ENCODE measurements at regions not wholly inside any gene's neighbourhood (a gene's known extent, or its start where the extent isn't known, plus 50 kb on each side); places are given as distances from the start of the nearest gene placed in this dataset.
"Not testable (repeated sequence)": the region's sequence is repeated elsewhere in the genome, so short reads cannot be mapped to it uniquely, and the experiment has no call there.

DNA sequence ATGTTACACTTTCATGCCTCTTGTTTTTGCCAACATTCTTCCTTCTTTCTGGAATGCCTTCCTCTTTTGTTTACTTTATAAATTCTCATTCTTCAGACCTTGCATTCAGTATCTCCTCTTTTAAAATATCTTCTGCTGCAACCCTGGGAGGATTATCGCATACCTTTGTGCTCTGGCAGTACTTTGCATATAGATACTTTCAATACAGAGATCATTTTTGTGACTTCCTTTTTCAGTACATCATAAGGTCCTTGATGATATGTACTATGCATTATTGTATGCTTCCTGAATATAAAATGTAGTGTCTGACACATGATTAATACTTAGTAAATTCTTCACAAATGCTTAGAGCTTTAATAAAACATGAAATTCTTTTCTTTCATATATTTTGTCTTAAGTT is 538.7 kb downstream of the TRIB2 start:
- Histone ChIP-seq H3K27ac (no peak overlapping the region), H3K4me3 (no peak overlapping the region), H3K36me3 (no peaks in the 10 kb centered on the region), H3K9me3 (no peaks in the 10 kb centered on the region), H3K4me1 (no peaks in the 10 kb centered on the region), H3K27me3 (no peaks in the 10 kb centered on the region)
- no peak for DNase-seq (ENCODE audit: extremely low spot score in 2 of 2)
- intact Hi-C loops (cut with DNase I): no loop called here
- TF ChIP-seq POLR2A (IDR thresholded peaks at IDR 0.05) (no peak), CTCF (IDR thresholded peaks at IDR 0.05) (no peak), POLR2AphosphoS5 (IDR thresholded peaks at IDR 0.05; ENCODE audit: insufficient read depth in 1 of 2, low read depth in 1 of 2) (no peak)

DNA sequence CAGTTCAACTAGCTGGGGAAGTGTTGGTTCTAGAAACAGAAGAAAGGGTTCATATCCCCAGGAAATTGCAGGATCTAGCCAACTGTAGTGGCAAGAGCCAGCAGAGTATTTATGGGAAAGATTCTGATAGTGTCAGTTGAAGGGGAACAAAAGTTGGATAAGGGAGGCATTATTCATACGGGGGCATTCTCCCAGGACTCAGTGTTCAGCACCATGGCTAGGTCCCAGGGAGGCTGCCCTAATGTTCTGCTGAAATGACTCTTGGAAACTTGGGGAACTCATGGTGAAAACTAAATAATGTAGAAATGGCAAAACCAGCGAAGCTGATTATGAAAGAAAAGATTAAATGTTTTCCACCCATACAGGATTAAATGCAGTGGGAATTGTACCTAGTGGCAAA is 543.7 kb downstream of the TRIB2 start:
- Histone ChIP-seq H3K4me3 (no peak overlapping the region), H3K27ac (no peak overlapping the region), H3K4me1 (no peaks in the 10 kb centered on the region), H3K36me3 (no peaks in the 10 kb centered on the region), H3K27me3 (no peaks in the 10 kb centered on the region), H3K9me3 (no peaks in the 10 kb centered on the region)
- TF ChIP-seq POLR2AphosphoS5 (IDR thresholded peaks at IDR 0.05; ENCODE audit: insufficient read depth in 1 of 2, low read depth in 1 of 2) (no peak), CTCF (IDR thresholded peaks at IDR 0.05) (no peak), POLR2A (IDR thresholded peaks at IDR 0.05) (no peak)
- no peak for DNase-seq (ENCODE audit: extremely low spot score in 2 of 2)
- intact Hi-C loops (cut with DNase I): no loop called here

DNA sequence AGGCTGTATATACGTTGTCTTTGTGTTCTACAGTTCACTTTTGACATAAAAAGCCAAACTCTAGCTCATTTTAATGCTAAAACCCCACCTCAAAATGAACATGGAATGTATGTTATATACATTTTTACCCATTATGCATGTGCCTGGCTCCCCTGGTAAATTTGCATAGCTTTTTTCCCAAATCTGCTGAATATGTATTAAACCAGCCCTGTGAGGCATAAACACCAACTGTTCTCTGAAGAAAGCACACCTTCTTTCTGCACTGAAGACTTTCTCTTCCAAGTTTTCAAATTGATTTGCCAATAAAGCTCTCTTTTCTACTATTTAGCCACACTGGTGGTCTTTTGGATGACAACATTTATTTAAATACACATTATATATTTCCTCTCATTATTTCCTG is 549.4 kb downstream of the TRIB2 start:
- intact Hi-C loops (cut with DNase I): no loop called here
- no peak for DNase-seq (ENCODE audit: extremely low spot score in 2 of 2)
- TF ChIP-seq CTCF (IDR thresholded peaks at IDR 0.05) (no peak), POLR2AphosphoS5 (IDR thresholded peaks at IDR 0.05; ENCODE audit: insufficient read depth in 1 of 2, low read depth in 1 of 2) (no peak), POLR2A (IDR thresholded peaks at IDR 0.05) (no peak)

DNA sequence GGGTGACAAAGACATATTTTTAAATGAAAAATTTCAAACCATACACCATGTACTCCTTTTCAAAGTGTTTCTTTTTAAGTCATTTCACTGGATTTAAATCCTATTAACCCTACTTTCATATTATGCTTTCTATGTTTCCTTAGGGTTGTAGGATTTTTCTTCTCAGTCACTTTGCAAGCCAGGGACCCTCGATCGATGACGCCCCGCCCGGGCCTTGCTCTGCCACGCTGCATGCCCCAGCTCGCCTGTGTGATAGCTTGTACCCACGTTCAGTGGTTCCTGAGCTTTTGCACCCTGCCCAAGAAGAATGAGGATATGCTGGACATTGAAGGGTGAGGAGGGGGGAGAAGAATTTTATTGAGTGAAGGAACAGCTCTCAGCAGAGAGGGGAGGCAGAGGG is 568.0 kb downstream of the TRIB2 start:
- no peak for DNase-seq (ENCODE audit: extremely low spot score in 2 of 2)
- TF ChIP-seq POLR2AphosphoS5 (IDR thresholded peaks at IDR 0.05; ENCODE audit: insufficient read depth in 1 of 2, low read depth in 1 of 2): no peak
- no peak for TF ChIP-seq POLR2A (IDR thresholded peaks at IDR 0.05)
- TF ChIP-seq CTCF (IDR thresholded peaks at IDR 0.05): no peak
- intact Hi-C loops (cut with DNase I): no loop called here
- Histone ChIP-seq H3K36me3 (no peaks in the 10 kb centered on the region), H3K27ac (no peak overlapping the region), H3K4me1 (no peaks in the 10 kb centered on the region), H3K4me3 (no peak overlapping the region), H3K27me3 (no peaks in the 10 kb centered on the region), H3K9me3 (no peaks in the 10 kb centered on the region)

More for the DNA sequence above, 549.4 kb downstream of the TRIB2 start:
- Histone ChIP-seq H3K27me3 (no peaks in the 10 kb centered on the region), H3K4me3 (no peak overlapping the region), H3K4me1 (no peaks in the 10 kb centered on the region), H3K27ac (no peak overlapping the region), H3K36me3 (no peaks in the 10 kb centered on the region), H3K9me3 (no peaks in the 10 kb centered on the region)

GRCh38 chr2:13289310-13289709 is 572.6 kb downstream of the TRIB2 start:
- TF ChIP-seq CTCF (IDR thresholded peaks at IDR 0.05) (no peak), POLR2AphosphoS5 (IDR thresholded peaks at IDR 0.05; ENCODE audit: insufficient read depth in 1 of 2, low read depth in 1 of 2) (no peak), POLR2A (IDR thresholded peaks at IDR 0.05) (no peak)
- Histone ChIP-seq H3K27me3 (no peaks in the 10 kb centered on the region), H3K27ac (no peak overlapping the region), H3K36me3 (no peaks in the 10 kb centered on the region), H3K9me3 (no peaks in the 10 kb centered on the region), H3K4me1 (no peaks in the 10 kb centered on the region), H3K4me3 (no peak overlapping the region)
- DNase-seq (ENCODE audit: extremely low spot score in 2 of 2): no peak
- intact Hi-C loops (cut with DNase I): no loop called here

GRCh38 chr2:13308478-13308805 is 591.7 kb downstream of the TRIB2 start:
- H3K9me3 ChIP-seq; H3K27ac ChIP-seq; H3K4me3 ChIP-seq; intact Hi-C loops (cut with DNase I); DNase-seq (ENCODE audit: extremely low spot score in 2 of 2); H3K4me1 ChIP-seq; H3K27me3 ChIP-seq; H3K36me3 ChIP-seq: not testable (repeated sequence)

Measured in vagina (tissue), 2 donors.